ENCODE measurements at regions not wholly inside any gene's neighbourhood (a gene's known extent, or its start where the extent isn't known, plus 50 kb on each side); places are given as distances from the start of the nearest gene placed in this dataset.

GRCh38 chr4:162957521-162958143, 209.1 kb downstream of the NAF1 start:
- no peaks in the 10 kb centered on the region for H3K27me3 ChIP-seq (ENCODE audit: control insufficient read depth, insufficient read depth, low read length)
- in situ Hi-C loops (cut with HindIII; ENCODE audit: low pct_unique_long_range_greater_than_20kb, low sequenced_read_pairs): no loop called here
- POLR2A ChIA-PET: no interaction called here
- no peaks in the 10 kb centered on the region for H3K36me3 ChIP-seq (ENCODE audit: control insufficient read depth, insufficient read depth, low read length)
- no peaks in the 10 kb centered on the region for H3K4me1 ChIP-seq (ENCODE audit: control insufficient read depth, insufficient read depth, low read length)
- intact Hi-C loops (cut with micrococcal nuclease; ENCODE audit: unreplicated experiment): no loop called here
- BruUV-seq (replicated peaks): no TSS peak
- CTCF ChIA-PET: no interaction called here
- no peak overlapping the region for H3K4me3 ChIP-seq (ENCODE audit: low read depth in 2 of 2, low read length in 2 of 2)
- H3K27ac ChIP-seq (ENCODE audit: low read length): no peak overlapping the region
- DNase-seq (ENCODE audit: low read depth, low spot score) (no peak), ATAC-seq (no peak)
- no peaks in the 10 kb centered on the region for H3K9me3 ChIP-seq (ENCODE audit: control insufficient read depth, insufficient read depth, low read depth, low read length)
- TF ChIP-seq CTCF (IDR thresholded peaks at IDR 0.05) (no peak), TCF7L2 (IDR thresholded peaks at IDR 0.05; ENCODE audit: low read depth, low read length) (no peak), POLR2AphosphoS5 (IDR thresholded peaks at IDR 0.05; ENCODE audit: low read depth, low read length) (no peak), SIN3A (IDR thresholded peaks at IDR 0.05; ENCODE audit: borderline replicate concordance, insufficient read depth, low read depth, low read length) (no peak), REST (IDR thresholded peaks at IDR 0.05; ENCODE audit: insufficient read depth in 1 of 2, low read depth in 2 of 2, low read length in 1 of 2) (no peak)

- H3K27ac ChIP-seq (ENCODE audit: low read length): no peak overlapping the region
- in situ Hi-C loops (cut with HindIII; ENCODE audit: low pct_unique_long_range_greater_than_20kb, low sequenced_read_pairs): no loop called here
- H3K9me3 ChIP-seq (ENCODE audit: control insufficient read depth, insufficient read depth, low read depth, low read length): no peaks in the 10 kb centered on the region
- no TSS peak for BruUV-seq (replicated peaks)
- H3K4me1 ChIP-seq (ENCODE audit: control insufficient read depth, insufficient read depth, low read length): no peaks in the 10 kb centered on the region
- DNase-seq (ENCODE audit: low read depth, low spot score) (no peak), ATAC-seq (no peak)
- H3K4me3 ChIP-seq (ENCODE audit: low read depth in 2 of 2, low read length in 2 of 2): no peak overlapping the region
- CTCF ChIA-PET: no interaction called here
- intact Hi-C loops (cut with micrococcal nuclease; ENCODE audit: unreplicated experiment): no loop called here
- no peaks in the 10 kb centered on the region for H3K27me3 ChIP-seq (ENCODE audit: control insufficient read depth, insufficient read depth, low read length)
- H3K36me3 ChIP-seq (ENCODE audit: control insufficient read depth, insufficient read depth, low read length): no peaks in the 10 kb centered on the region
- POLR2A ChIA-PET: no interaction called here
- TF ChIP-seq REST (IDR thresholded peaks at IDR 0.05; ENCODE audit: insufficient read depth in 1 of 2, low read depth in 2 of 2, low read length in 1 of 2) (no peak), TCF7L2 (IDR thresholded peaks at IDR 0.05; ENCODE audit: low read depth, low read length) (no peak), CTCF (IDR thresholded peaks at IDR 0.05) (no peak), POLR2AphosphoS5 (IDR thresholded peaks at IDR 0.05; ENCODE audit: low read depth, low read length) (no peak), SIN3A (IDR thresholded peaks at IDR 0.05; ENCODE audit: borderline replicate concordance, insufficient read depth, low read depth, low read length) (no peak)
Measured at GRCh38 chr4:162954976-162955375, 211.7 kb downstream of the NAF1 start.

All from Panc1 (cell line).